ENCODE measurements at regions not wholly inside any gene's neighbourhood (a gene's known extent, or its start where the extent isn't known, plus 50 kb on each side); places are given as distances from the start of the nearest gene placed in this dataset.

- Histone ChIP-seq H3K23ac (ENCODE audit: low read length) (no peak overlapping the region), H2BK12ac (ENCODE audit: low read length) (no peak overlapping the region), H2BK120ac (ENCODE audit: insufficient read depth, low read length, poor library complexity) (no peak overlapping the region), H3K9me3 (ENCODE audit: insufficient read depth, low read depth, low read length) (no peaks in the 10 kb centered on the region), H4K91ac (ENCODE audit: low read depth, low read length) (no peak overlapping the region), H2AK5ac (ENCODE audit: low read length) (no peak overlapping the region), H3K4me2 (ENCODE audit: low read length) (no peak overlapping the region), H3K79me2 (ENCODE audit: control insufficient read depth, insufficient read depth, low read length, poor library complexity) (no peaks in the 10 kb centered on the region), H3K18ac (ENCODE audit: low read length) (no peak overlapping the region), H3K4me1 (ENCODE audit: control insufficient read depth in 1 of 2, insufficient read depth in 2 of 2, low read length in 2 of 2) (no peaks in the 10 kb centered on the region), H3K9ac (ENCODE audit: low read length) (no peak overlapping the region), H3K27ac (ENCODE audit: low read depth, low read length) (no peak overlapping the region), H4K12ac (ENCODE audit: low read depth, low read length) (no peak overlapping the region), H3K36me3 (ENCODE audit: control insufficient read depth in 1 of 2, insufficient read depth in 2 of 2, low read length in 2 of 2) (no peaks in the 10 kb centered on the region), H2AFZ (ENCODE audit: insufficient read depth, low read length, poor library complexity) (no peak overlapping the region), H3K27me3 (ENCODE audit: insufficient read depth, low read length) (no peaks in the 10 kb centered on the region), H3K14ac (ENCODE audit: low read length) (no peak overlapping the region), H4K8ac (ENCODE audit: low read depth, low read length) (no peak overlapping the region), H2BK5ac (ENCODE audit: low read depth, low read length, poor library complexity) (no peak overlapping the region), H3K4ac (ENCODE audit: low read depth, low read length) (no peak overlapping the region), H3K4me3 (ENCODE audit: low read depth, low read length) (no peak overlapping the region), H3K79me1 (ENCODE audit: low read length) (no peaks in the 10 kb centered on the region)
- DNase-seq = no peak
- WGBS (ENCODE audit: extremely low coverage, insufficient coverage, insufficient read length) = no CpG with 5 or more reads among the region's 1 CpG
Measured at GRCh38 chr3:145533696-145534095, 627.3 kb downstream of the PLOD2 start.

GRCh38 chr3:145536461-145536860 is 624.5 kb downstream of the PLOD2 start:
- H3K9me3 ChIP-seq (ENCODE audit: insufficient read depth, low read depth, low read length) = no peaks in the 10 kb centered on the region
- no peaks in the 10 kb centered on the region for H3K36me3 ChIP-seq (ENCODE audit: control insufficient read depth in 1 of 2, insufficient read depth in 2 of 2, low read length in 2 of 2)
- no peaks in the 10 kb centered on the region for H3K27me3 ChIP-seq (ENCODE audit: insufficient read depth, low read length)
- H4K91ac ChIP-seq (ENCODE audit: low read depth, low read length) = no peak overlapping the region
- H2BK12ac ChIP-seq (ENCODE audit: low read length) = no peak overlapping the region
- H3K4me3 ChIP-seq (ENCODE audit: low read depth, low read length) = no peak overlapping the region
- no peak overlapping the region for H3K27ac ChIP-seq (ENCODE audit: low read depth, low read length)
- no peak overlapping the region for H2AFZ ChIP-seq (ENCODE audit: insufficient read depth, low read length, poor library complexity)
- H4K8ac ChIP-seq (ENCODE audit: low read depth, low read length) = no peak overlapping the region
- H3K79me1 ChIP-seq (ENCODE audit: low read length) = no peaks in the 10 kb centered on the region
- H3K14ac ChIP-seq (ENCODE audit: low read length) = no peak overlapping the region
- no peaks in the 10 kb centered on the region for H3K4me1 ChIP-seq (ENCODE audit: control insufficient read depth in 1 of 2, insufficient read depth in 2 of 2, low read length in 2 of 2)
- H3K23ac ChIP-seq (ENCODE audit: low read length) = no peak overlapping the region
- no peak overlapping the region for H2BK5ac ChIP-seq (ENCODE audit: low read depth, low read length, poor library complexity)
- DNase-seq = no peak
- no peaks in the 10 kb centered on the region for H3K79me2 ChIP-seq (ENCODE audit: control insufficient read depth, insufficient read depth, low read length, poor library complexity)
- H3K4ac ChIP-seq (ENCODE audit: low read depth, low read length) = no peak overlapping the region
- H4K12ac ChIP-seq (ENCODE audit: low read depth, low read length) = no peak overlapping the region
- H2BK120ac ChIP-seq (ENCODE audit: insufficient read depth, low read length, poor library complexity) = no peak overlapping the region
- H3K4me2 ChIP-seq (ENCODE audit: low read length) = no peak overlapping the region
- no peak overlapping the region for H3K9ac ChIP-seq (ENCODE audit: low read length)
- H2AK5ac ChIP-seq (ENCODE audit: low read length) = no peak overlapping the region
- H3K18ac ChIP-seq (ENCODE audit: low read length) = no peak overlapping the region

GRCh38 chr3:145550522-145550921 is 610.5 kb downstream of the PLOD2 start:
- no peak overlapping the region for H3K23ac ChIP-seq (ENCODE audit: low read length)

GRCh38 chr3:145557405-145557804 is 603.6 kb downstream of the PLOD2 start:
- no peak overlapping the region for H2AFZ ChIP-seq (ENCODE audit: insufficient read depth, low read length, poor library complexity)
- no peaks in the 10 kb centered on the region for H3K36me3 ChIP-seq (ENCODE audit: control insufficient read depth in 1 of 2, insufficient read depth in 2 of 2, low read length in 2 of 2)
- no peak overlapping the region for H3K18ac ChIP-seq (ENCODE audit: low read length)
- H2BK120ac ChIP-seq (ENCODE audit: insufficient read depth, low read length, poor library complexity) = no peak overlapping the region
- no peak overlapping the region for H3K4me2 ChIP-seq (ENCODE audit: low read length)
- no peak overlapping the region for H3K14ac ChIP-seq (ENCODE audit: low read length)
- H3K27me3 ChIP-seq (ENCODE audit: insufficient read depth, low read length) = no peaks in the 10 kb centered on the region
- H3K9me3 ChIP-seq (ENCODE audit: insufficient read depth, low read depth, low read length) = no peaks in the 10 kb centered on the region
- peak in 1 of 2 donors; percentile 7 for DNase-seq
- no peak overlapping the region for H3K27ac ChIP-seq (ENCODE audit: low read depth, low read length)
- H2BK12ac ChIP-seq (ENCODE audit: low read length) = no peak overlapping the region
- H2AK5ac ChIP-seq (ENCODE audit: low read length) = no peak overlapping the region
- H3K4ac ChIP-seq (ENCODE audit: low read depth, low read length) = no peak overlapping the region
- H3K4me1 ChIP-seq (ENCODE audit: control insufficient read depth in 1 of 2, insufficient read depth in 2 of 2, low read length in 2 of 2) = no peaks in the 10 kb centered on the region
- H3K23ac ChIP-seq (ENCODE audit: low read length) = no peak overlapping the region
- no peak overlapping the region for H4K12ac ChIP-seq (ENCODE audit: low read depth, low read length)
- no peak overlapping the region for H3K9ac ChIP-seq (ENCODE audit: low read length)
- H3K4me3 ChIP-seq (ENCODE audit: low read depth, low read length) = no peak overlapping the region
- no peaks in the 10 kb centered on the region for H3K79me2 ChIP-seq (ENCODE audit: control insufficient read depth, insufficient read depth, low read length, poor library complexity)
- H4K91ac ChIP-seq (ENCODE audit: low read depth, low read length) = no peak overlapping the region
- H2BK5ac ChIP-seq (ENCODE audit: low read depth, low read length, poor library complexity) = no peak overlapping the region
- WGBS (ENCODE audit: extremely low coverage, insufficient coverage, insufficient read length) = no CpG with 5 or more reads among the region's 2 CpGs
- H4K8ac ChIP-seq (ENCODE audit: low read depth, low read length) = no peak overlapping the region
- no peaks in the 10 kb centered on the region for H3K79me1 ChIP-seq (ENCODE audit: low read length)

More at GRCh38 chr3:145550522-145550921, 610.5 kb downstream of the PLOD2 start:
- DNase-seq = no peak
- Histone ChIP-seq H3K4ac (ENCODE audit: low read depth, low read length) (no peak overlapping the region), H3K27ac (ENCODE audit: low read depth, low read length) (no peak overlapping the region), H4K8ac (ENCODE audit: low read depth, low read length) (no peak overlapping the region), H3K36me3 (ENCODE audit: control insufficient read depth in 1 of 2, insufficient read depth in 2 of 2, low read length in 2 of 2) (no peaks in the 10 kb centered on the region), H3K4me1 (ENCODE audit: control insufficient read depth in 1 of 2, insufficient read depth in 2 of 2, low read length in 2 of 2) (no peaks in the 10 kb centered on the region), H3K9me3 (ENCODE audit: insufficient read depth, low read depth, low read length) (no peaks in the 10 kb centered on the region), H2BK12ac (ENCODE audit: low read length) (no peak overlapping the region), H4K91ac (ENCODE audit: low read depth, low read length) (no peak overlapping the region), H3K18ac (ENCODE audit: low read length) (no peak overlapping the region), H2BK120ac (ENCODE audit: insufficient read depth, low read length, poor library complexity) (no peak overlapping the region), H3K79me2 (ENCODE audit: control insufficient read depth, insufficient read depth, low read length, poor library complexity) (no peaks in the 10 kb centered on the region), H3K4me2 (ENCODE audit: low read length) (no peak overlapping the region), H4K12ac (ENCODE audit: low read depth, low read length) (no peak overlapping the region), H3K79me1 (ENCODE audit: low read length) (no peaks in the 10 kb centered on the region), H2BK5ac (ENCODE audit: low read depth, low read length, poor library complexity) (no peak overlapping the region), H3K4me3 (ENCODE audit: low read depth, low read length) (no peak overlapping the region), H2AK5ac (ENCODE audit: low read length) (no peak overlapping the region), H3K27me3 (ENCODE audit: insufficient read depth, low read length) (no peaks in the 10 kb centered on the region), H3K14ac (ENCODE audit: low read length) (no peak overlapping the region), H2AFZ (ENCODE audit: insufficient read depth, low read length, poor library complexity) (no peak overlapping the region), H3K9ac (ENCODE audit: low read length) (no peak overlapping the region)
- no CpG with 5 or more reads among the region's 1 CpG for WGBS (ENCODE audit: extremely low coverage, insufficient coverage, insufficient read length)
